ENCODE measurements at regions not wholly inside any gene's neighbourhood (a gene's known extent, or its start where the extent isn't known, plus 50 kb on each side); places are given as distances from the start of the nearest gene placed in this dataset.
"Not testable (repeated sequence)": the region's sequence is repeated elsewhere in the genome, so short reads cannot be mapped to it uniquely, and the experiment has no call there.

GRCh38 chr18:10121786-10122515, 208.1 kb downstream of the VAPA start:
- no peak for DNase-seq

GRCh38 chr18:10122988-10123950, 209.5 kb downstream of the VAPA start:
- peak in 1 of 2 experiments; percentile 24 for DNase-seq

- no peak for DNase-seq
Measured at GRCh38 chr18:10124071-10124470, 210.3 kb downstream of the VAPA start.

DNA sequence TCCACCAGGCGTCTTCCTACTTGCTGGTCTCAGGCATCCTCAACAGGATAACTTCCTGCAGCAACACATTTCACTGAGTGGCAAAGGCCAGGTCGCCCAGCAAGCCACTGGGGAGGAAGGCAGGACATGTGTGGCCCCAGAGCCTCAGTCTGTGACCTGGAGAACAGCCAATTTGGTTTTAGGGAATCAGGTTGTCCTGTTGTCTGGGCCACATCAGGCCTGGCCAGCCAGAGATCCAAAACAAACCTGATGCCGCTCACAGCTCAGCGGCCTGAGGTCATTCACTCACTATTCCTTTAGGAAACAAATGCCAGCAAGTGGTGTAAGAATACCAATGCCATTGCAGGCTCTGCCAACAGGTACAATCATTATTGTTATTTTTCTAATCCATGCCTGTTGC, 210.7 kb downstream of the VAPA start:
- DNase-seq: no peak

GRCh38 chr18:10124967-10125366, 211.2 kb downstream of the VAPA start:
- DNase-seq: no peak

DNA sequence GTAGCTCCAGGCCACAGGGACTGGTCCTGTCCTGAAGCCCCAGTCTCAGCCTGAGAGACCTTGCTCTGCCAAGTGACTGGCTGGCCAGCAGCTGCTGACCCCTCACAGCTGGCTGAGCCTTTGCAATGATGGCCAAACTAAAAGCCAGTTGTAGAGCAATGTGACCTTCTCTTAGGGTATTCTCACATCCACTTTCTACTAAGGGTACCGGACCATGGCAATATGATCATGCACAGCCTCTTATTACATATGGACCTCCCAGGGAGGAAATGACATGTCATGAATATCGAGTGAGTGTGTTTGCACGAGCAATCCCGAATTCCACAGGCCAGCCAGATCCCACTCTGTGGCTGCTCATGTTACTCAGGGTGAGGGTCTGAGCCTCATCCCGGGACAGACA, 213.9 kb downstream of the VAPA start:
- DNase-seq: no peak

DNA sequence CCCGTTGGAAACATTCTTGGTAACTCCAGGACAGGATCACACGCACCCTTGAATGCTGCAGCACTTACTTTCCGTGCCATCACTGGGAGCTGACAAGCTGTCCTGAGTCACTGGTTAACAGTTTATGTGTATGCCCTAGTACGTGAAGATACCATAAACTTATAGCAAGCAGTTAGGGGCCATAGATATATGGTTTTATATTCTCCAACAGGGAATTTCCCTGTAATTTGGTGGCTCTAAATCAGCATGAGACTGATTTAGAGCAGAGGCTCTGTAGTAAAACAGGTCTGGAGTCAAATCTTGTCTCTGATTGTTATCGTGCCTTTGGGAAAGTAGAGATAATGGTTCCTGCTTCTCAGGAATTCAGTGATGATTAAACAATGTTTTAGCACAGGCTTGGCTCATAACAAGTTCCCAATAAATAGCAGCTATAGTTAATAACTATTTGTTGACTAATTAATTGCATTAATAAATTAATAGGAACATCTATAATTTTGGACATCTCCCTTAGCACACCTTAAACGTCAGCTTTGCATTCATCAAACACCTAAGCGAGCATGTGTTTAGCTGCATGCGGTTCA, 215.2 kb downstream of the VAPA start:
- no peak for DNase-seq

DNA sequence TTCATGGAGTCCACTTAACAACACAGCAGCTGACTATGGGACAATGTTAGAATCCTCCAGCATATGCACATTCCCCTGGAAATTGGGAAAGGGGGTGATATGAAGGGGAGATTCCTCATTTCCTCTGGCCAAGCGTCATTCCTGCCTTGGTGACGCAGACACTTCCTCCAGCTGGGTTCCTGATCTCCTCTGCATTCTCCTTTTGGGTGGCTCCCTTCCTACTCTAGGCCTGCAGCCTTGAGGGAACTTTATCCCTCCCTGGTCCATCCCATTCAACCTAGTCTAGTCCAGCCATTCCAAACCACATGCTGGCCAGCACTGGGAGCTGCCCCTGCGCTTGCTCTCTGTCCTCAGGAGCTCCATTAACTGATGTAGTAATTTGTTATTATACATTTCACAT, 216.8 kb downstream of the VAPA start:
- DNase-seq: no peak

DNA sequence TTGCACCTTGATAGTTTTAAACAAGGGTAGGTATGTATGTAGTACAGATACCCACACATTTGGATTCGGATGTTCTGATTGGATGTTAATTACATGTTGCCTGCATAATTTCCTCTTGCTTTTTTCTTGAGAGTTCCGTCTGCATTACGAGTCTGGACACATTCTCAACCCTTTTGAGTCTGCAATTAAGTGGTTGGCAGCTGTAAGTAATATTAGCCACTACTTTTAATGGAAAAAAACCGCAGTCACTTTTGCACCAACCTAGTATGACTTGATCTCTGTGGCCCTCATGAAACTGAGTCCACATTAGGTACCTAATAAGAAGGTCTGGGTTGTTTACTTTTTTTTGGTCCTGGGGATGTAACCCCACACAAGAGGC, 217.3 kb downstream of the VAPA start:
- DNase-seq: no peak

GRCh38 chr18:10131460-10132395, 217.9 kb downstream of the VAPA start:
- no peak for DNase-seq

DNA sequence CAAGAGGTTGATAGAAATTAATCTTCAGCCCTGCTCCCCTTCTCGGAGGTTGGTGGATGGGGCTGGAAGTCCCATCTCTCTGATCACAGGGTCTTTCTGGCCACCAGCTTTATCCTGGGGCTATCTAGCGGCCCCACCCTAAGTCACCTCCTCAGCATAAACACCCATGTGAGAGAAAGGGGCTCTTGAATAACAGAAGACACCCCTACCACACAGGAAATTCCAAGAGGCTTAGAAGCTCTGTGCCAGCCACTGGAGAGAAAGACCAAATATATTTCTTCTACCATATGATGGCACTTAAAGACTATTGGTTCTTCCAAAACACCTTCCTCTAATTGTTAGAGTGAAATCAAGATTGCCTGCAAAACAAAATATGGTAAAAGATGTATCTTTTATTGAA, 219.7 kb downstream of the VAPA start:
- DNase-seq: no peak

- DNase-seq: no peak
Measured at GRCh38 chr18:10134204-10134603, 220.4 kb downstream of the VAPA start.

GRCh38 chr18:10134749-10135148, 220.9 kb downstream of the VAPA start:
- not testable (repeated sequence) for DNase-seq

- DNase-seq: no peak
Measured at GRCh38 chr18:10135302-10135926, 221.6 kb downstream of the VAPA start.

DNA sequence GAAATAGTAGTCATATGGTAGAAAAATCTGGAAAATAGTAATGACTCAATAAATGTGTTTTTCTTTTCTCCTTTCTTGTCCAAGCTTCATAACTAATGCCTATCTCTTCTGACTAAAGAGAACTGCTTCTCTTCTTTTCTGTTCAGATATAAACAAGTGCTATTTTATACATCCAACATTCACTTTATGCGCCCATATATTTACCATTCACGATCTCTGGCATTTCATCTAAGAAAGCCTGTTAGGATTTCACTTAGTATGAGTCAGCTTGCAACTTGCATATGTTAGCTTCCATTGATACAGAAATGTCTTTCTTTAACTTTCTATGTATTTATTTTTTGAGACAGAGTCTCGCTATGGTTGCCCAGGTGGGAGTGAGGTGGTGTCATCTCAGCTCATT, 224.9 kb downstream of the VAPA start:
- DNase-seq: no peak

- no peak for DNase-seq
Measured at GRCh38 chr18:10139783-10140410, 226.1 kb downstream of the VAPA start.

- DNase-seq: no peak
Measured at GRCh38 chr18:10140461-10141282, 226.9 kb downstream of the VAPA start.

DNA sequence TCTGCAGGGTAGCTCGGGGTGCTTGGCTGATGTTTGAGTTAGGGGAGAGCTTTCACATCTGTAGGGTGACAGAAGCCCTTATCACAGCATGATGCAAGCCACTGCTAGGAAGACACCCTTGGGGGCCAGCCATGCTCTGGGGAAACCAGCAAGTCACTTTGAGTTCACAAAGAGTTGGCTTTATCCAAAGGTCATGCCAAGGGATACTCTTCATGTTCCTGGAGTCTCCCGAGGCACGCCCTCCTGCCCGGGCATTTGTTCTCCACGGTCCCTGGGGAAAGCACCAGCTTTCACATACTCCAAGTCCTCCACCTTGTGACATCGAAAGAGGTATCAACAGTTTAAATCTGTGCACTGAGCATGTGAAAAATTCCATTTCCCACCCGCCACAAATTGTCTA, 227.7 kb downstream of the VAPA start:
- DNase-seq: no peak

DNA sequence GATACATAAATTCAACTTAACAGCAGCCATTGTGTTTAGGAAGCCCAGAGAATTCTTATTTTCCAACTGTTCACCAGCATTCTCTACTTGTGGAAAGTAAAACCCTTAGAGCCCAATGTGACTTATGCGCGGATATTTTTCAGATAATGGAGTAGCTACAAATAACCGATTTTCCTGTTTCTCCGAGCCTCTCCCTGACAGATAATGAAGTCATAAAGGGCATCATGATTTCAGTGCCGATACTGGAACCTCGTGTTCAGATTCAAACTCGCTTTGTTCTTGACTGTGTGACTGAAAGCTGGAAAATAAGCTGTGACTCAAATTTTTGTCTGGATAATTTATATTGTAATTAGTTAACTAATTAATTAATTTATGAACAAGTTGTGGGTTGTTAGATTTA, 228.2 kb downstream of the VAPA start:
- no peak for DNase-seq

DNA sequence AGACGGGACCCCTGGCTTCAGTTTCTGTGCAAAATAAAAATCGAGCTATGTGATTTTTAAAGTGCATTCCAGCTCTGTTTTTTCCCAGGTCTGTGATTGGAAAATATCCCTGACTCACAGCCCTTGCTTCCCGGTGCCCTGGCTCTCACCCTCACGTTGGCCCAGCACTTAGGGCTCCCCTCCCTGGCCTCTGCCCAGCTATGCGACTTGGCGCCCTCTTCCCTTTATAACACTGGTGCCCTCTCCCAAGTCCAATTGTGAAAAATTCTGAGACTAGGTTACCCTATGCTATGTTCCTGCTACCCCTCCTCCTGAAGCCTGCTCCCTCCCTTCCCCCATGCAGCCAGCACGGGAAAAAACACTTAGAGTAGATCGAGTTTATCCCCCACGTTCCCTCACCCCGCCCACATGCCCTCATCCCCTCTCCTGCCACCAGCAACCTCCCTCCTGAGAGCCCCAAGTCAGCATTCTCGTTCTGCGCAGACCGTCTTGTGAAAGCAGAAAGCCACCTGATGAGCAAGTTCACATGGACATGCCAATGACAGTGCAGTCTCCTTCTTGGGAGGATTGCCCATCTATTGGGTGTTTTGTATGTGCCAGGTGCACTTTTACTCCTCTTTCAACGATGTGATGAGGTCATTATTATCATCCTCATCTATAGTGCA, 228.8 kb downstream of the VAPA start:
- no peak for DNase-seq

Data from activated T-cell treated with anti-CD3 and anti-CD28 coated beads, Interleukin-2, amount 50 U/mL, for 48 hours (primary cell).